Islet of Langerhans (tissue), 1 donor: ENCODE measurements at regions not wholly inside any gene's neighbourhood (a gene's known extent, or its start where the extent isn't known, plus 50 kb on each side); places are given as distances from the start of the nearest gene placed in this dataset.
A peak's percentile ranks its signal among the peaks of the same experiment; 100 is the strongest.

Experiments used
- FAIRE-seq: peaks from one replicate; lab custom pipeline; 2011; peaks lifted over from hg19 to GRCh38; lab: Jason Lieb, UNC

DNA sequence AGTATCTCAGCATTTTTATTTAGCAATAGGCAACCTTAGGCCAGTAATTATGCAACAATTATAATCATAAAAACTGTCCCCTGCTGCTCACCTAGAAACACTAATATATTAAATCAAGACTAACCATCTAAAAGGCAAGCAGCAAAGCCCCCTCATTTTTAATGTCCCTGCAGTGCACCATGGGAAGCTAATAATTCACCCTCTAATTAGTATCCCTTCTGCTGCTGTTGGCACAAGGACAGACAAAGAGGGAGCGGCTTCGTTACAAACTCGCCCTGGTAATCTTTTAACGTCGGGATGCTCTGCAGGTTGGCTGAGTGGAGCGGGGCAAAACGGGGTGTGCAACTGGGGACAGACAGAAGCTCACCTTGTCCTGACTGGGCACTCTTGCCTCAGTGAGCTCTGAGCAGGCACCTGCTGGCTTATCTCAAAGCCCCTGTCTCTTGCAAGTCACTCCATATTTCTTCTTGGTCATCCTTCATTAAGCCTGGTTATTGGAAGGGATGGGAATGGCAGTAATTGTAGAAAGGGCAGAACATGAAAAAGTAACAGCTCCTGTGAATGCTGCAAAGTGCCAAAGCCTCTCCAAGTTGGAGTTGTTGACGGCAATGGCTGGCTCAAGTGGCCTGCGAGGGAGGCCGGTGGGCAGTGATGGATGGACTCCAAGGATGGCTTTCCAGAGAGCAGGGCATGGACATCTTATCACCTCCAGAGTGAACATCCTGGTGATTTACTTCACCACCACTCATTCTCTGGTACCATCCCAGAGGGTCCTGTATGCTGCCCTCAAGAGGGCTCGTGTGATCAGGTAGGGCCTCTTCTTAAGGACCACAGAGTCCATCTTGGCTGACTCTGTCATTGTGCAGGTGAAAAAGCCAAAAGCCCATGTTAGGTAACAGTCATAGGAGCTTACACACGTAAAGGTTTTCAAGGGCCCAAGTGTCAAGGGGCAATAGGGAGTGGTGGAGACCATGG, 219.6 kb upstream of the N4BP1 start:
- FAIRE-seq: no peak

DNA sequence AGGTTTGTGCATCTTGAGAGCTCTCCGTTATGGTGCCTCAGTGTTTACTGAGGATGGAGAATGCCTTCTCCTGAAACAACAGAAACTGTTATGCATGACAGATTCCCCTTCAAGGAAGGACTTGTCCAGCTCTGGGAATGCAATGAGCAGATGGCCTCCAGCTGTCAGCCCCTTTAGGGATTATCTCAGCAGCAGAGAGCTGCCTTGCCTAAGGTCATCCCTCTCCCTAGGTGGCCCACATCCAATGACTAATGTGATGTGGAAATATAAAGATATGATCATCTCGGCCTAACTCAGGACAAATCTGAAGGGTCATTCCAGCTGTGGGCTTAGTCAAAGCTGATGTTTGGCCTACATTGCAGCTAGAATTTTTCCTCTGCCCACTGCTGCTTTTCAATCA, 214.3 kb upstream of the N4BP1 start:
- no peak for FAIRE-seq

DNA sequence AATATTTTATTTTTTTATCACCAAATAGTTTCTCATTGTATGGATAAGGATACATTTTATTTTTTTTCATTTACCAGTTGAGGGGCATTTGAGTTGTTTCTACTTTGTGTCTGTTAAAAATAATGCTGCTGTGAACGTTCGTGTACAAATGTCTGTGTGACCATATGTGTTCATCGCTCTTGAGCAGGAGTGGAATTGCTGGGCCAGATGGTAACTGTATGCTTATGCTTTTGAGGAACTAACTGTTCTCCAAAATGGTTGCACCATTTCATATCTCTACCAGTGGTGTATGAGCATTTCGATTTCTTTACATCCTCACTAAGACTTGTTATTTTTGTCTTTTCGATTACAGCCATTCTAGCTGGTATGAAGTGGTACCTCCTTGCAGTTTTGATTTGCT, 212.5 kb upstream of the N4BP1 start:
- FAIRE-seq: no peak

DNA sequence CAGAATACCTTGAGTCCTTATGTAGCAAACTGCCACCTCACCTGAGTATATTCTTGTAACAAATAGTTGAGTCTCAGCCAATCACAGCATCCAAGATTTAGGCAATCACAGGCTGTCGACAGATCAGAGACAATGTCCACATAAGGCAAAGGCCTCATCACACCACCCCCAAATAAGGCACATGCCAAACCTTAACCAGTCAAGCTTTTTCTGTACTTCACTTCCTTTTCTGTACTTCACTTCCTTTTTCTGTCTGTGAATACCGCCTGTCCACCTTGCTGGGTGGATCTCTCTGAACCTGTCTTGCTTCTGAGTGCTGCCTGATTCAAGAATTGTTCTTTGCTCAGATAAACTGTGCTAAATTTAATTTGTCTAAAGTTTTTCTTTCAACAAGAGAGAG, 210.4 kb upstream of the N4BP1 start:
- FAIRE-seq: no peak

DNA sequence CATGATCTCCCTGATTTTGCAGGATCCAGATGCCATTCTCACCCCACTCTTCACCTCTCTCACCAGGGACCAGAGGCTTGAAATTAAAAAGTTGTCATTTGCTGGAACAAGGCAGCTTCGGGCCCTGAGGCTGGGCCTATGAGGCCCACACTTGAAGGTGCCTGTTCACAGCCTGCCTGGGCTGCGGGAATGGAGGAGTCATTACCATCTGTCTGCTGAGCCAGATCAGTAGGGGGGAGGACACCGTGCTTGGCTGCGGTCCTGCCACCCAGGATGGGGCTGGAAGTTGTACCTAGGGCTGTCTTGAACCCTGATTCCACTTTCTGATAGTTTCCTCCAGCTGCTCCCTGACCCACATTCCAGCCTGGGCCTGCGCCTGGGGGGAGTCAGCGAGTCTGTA, 208.3 kb upstream of the N4BP1 start:
- FAIRE-seq: no peak

DNA sequence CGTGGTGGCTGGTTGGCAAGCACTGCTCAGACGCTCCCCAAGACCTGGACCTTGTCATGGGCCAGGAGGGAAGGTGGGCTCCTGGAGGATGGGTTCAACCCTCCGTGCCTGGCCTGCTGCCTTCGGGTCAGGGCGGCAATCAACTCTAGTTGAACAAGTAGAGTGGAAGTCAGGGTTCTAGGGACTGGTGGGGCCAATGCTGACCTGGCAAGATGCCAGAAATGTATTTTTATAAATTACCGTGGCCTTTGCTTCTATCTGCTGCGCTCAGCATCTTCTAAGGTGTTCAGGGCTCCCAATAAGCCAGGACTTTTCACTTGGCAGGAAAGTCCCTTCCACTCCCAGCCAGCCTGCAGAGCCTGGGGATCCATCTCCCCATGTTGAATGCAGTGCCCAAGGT, 207.1 kb upstream of the N4BP1 start:
- FAIRE-seq: no peak

DNA sequence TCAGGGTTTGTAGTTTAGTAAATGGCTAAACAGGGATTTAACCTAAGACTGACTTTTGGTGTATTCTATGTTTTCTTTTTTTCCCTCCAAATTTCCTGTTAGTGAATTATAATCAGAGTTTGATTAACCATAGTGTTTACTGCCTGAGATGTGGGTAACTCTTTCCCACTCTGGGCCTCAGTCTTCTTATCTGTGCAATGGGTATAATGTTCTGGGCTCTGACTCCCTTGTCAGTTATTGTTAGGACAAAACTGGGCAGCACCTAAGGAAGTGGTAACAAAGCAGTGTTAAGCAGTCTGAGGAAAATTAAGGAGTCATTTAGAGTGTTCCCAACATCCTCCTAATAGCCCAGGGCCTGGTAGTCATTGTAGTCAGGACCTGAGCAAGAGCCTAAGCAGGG, 206.4 kb upstream of the N4BP1 start:
- no peak for FAIRE-seq

DNA sequence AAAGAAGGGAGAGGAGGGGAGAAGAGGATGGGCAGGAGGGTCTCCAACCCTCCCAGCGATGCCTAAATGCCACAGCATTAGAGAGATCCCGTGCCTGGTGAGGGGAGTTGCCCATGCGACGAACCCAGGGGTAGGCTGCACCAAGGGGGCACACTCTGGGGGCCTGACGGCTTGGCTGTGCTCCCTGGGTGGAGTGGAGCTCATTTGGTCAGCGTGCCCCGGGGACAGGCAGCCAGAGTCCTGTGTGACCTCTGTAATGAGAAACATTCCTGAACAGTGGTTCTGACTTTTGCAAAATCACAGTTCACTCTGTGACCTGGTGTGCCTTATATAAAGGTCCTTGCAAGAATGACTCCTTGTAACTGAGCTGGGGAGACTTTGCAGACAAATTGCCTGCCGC, 205.0 kb upstream of the N4BP1 start:
- FAIRE-seq: no peak

DNA sequence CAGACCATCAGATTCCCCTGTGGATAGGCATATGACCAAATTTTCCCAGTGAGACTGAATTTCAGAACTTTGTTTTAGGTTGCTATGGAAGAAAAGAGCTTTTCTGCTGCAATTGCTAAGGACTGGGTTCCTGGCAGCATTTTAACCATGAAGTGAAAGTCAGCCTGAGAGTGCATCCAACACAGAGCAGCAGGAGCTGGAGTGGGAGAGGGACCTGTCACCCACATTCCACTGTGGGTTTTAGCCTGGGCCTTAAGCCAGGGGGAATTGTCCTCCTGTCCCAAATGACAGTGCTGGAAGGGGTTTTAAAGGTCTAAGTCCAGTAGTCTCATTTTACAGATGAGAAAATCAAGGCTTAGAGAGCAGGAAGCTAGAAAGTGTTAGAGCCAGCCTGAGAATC, 203.5 kb upstream of the N4BP1 start:
- no peak for FAIRE-seq

DNA sequence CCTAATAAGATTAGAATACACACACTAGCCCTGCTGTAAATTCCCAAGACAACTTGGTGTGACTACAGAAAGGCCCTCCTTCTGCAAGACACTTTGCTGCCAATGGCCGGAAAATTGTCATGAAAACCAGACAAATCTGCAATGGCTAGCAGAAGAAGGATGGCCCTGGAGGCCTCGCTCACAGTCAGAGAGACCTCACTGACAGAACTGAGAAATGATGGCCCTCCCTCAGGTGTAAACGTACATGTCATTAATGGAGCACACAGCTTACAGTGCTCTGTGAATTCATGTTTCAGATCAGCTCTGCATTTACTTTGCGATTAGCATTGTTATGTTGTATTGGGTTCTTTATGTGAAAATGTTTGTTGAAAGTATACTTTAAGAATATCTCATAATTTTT, 202.9 kb upstream of the N4BP1 start:
- no peak for FAIRE-seq

DNA sequence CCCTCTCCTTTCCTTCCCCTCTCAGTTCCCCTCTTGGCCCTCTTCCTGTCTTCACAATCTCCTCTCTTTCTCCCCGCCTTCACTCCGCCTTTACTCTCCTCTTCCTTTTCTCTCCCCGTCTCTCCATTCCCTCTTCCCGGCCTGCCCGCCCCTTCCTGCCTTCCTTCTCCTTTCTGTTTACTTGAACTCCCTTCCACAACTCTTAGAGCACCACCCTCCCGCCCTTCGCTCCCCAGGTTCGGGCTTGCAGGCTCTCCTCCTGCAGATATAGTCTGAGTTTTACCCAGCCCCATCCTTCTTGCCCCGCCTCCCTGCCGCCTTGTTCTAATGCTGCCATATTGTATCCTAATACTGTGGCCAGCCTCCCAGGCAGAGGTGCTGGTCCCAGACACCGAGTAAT, 201.5 kb upstream of the N4BP1 start:
- FAIRE-seq: no peak

DNA sequence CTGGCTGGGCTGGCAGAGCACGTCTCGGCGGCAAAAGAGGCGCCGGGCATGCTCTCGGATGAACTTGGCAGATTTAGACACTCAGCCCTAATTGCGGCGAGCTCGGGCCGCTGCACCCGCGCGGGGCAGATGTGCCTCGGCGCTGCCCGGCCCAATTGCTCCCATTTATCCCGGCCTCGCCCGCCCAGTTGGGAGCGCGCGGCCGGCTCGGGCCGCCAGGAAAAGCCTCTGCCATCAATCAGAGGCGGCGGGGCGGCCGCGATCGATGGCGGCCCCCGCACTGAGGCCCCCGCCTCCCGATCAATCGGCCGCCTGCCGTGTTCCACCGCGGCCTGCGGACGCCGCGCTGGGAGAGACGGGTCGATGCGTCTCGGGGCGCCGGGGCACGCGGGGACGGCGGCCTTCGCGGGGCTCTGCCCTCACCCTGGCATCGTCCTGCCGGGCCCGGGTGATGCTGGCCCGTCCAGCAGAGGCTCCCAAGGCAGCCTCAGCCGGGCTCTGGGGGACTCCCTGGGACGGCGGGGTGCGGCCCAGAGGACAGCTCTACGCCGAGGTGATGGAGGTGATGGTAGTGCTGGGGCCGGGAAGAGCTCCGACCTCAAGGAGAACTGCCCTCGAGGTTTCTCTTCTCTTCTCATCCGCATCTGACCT, 200.9 kb upstream of the N4BP1 start:
- FAIRE-seq: no peak

DNA sequence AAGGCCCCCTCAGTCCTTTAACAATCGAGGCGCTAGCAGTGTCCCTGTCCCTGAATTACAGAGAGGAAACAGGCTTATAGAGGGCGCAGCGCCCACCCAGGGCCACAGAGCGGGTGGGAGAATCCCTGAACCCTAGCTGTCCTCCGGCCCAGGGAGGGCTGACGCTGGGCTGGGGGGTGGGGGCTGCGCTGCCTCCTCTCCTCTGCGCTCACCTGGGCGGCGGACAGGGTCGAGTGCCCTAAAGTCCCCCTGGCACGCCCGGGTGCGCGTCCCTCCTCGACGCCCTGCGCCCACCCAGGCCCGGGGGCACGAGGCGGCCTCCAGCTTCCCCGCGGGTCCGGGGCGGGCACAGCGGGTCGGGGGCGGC, 200.4 kb upstream of the N4BP1 start:
- no peak for FAIRE-seq

DNA sequence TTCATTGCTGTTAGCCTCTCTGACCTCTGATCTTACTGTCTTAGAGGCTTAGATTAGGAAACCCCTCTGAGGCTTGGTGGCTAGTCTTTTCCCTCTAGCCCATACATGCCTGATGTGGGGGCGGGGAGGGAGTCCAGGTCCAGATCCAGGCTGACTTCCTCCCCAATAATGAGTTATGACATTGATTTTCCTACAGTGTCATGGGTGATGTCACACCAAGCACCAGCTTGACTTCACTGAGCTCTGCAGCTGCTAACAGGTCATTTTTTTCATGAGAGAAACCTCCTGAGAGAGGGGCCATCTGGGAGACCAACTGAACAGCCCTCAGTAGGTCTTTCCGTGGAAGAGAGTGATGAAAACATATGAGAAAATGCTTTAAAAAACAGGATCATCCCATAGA, 180.2 kb upstream of the N4BP1 start:
- no peak for FAIRE-seq

DNA sequence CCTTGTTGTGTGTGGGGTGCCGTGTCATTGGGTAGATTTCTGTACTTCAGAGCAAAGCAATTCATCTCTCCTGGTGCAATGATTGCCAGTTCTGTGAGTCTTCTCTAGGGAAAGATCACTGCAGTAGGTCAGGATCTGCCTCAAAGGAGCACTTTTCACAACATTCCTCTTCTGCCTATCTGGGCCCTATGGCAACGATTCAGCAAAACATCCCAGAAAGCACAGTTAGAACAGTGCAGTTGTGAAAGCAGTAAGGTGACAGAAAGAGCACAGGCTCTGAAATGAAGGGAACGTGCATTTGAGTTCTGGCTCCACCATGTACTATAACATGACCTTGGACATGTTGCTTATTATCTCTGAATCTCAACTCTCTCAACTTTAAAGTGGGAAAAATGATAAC, 178.5 kb upstream of the N4BP1 start:
- no peak for FAIRE-seq

DNA sequence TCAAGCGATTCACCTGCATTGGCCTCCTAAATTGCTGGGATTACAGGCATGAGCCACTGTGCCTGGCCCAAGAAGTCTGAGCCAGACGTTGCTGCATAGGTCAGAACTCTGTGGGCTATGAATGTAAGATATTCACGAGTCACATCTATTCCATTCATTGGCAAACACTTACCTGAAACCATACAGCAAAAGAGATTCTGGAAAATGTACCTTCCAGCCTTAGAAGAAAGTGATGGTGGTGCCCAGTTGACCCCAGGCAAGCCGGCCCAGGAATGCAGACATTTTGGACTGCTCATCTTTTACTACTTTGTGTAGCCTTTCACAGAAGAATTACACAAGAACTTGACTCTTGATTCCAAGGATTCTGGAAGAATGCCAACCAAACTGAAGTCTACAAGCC, 135.6 kb upstream of the N4BP1 start:
- FAIRE-seq: no peak

DNA sequence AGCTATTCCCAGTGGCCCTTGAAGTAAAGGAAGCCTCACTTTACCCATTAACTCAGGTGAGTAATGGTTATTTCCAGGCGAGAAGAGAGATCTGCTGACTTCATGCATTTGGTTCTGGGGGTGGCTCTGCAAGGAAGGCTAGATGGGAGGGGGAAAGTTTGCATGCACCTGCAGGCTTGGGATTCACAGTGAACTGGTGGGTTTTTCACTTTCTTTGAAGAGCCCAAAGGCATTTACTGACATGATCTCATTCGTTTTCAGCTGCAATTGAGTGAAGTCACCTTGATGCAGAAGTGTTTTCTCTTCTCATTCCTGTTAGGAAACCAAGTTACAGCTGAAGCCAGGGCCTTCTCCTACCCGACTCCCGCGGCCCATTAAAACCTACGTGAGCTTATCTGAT, 131.0 kb upstream of the N4BP1 start:
- FAIRE-seq: no peak

DNA sequence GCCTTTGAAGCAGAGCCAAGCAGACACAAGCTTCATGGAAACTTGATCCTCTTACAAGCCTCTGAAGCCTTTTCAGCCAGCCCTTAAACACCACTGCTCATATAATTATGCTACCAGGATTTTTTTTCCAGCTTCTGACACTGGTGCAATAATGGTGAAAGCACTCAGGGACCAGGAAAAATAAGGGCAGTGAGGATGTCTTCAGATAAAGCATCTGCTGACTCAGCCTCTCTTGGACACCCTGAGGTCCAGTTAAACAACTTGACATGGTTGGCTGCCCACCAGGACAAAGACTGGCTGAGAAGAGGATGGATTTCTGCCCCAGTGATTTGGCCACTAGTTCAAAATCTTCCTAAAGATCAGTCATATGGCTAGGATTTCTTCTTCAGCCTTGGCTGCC, 124.2 kb upstream of the N4BP1 start:
- no peak for FAIRE-seq

DNA sequence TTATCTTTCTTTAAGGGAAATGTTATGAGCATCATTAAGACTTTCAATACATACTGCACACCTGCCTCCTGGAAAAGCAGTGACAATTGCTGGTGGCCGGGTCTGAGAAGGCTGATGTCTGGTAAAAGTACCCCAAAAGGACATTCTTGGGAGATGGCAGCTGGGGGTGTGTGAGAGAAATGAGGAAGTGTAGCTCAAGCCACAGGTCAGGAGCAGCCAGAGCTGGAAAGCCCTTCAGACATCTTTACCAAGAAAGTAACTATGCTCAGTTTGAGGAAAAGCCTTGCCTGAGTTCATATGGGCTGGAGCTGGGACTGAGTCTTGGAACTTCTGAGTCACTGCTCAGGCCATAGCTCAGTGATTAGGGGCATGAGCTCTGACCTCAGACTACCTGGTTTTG, 94.7 kb upstream of the N4BP1 start:
- FAIRE-seq: no peak

DNA sequence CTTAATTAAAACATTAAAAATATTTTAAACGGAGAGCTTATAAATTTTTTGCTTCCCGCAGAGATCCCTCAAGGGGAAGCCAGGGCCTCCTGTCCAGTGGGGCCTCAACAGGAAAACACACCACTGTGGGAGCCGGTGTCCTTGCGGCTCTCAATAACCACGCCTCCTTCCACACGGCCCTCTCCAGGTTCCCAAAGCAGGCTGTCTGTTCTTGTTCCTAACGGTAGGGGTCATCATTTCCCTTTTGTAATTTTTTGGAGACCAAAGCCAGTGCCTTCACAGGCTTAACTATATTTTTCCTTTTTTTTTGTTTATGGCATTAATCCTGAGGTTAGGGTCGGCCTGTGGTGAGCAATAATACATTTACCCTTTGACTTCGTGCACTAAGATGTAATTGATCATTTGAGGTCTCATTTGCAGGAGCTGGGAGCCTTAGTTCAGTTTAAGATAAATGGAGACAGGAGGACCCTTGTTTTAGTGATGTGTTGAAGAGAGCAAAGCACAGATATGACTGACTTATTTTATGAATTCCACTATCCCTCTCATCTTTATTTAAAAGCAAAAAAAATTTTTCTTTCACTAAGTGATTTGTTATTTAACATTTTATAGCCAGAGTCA, 77.5 kb upstream of the N4BP1 start:
- peak; percentile 99 for FAIRE-seq

DNA sequence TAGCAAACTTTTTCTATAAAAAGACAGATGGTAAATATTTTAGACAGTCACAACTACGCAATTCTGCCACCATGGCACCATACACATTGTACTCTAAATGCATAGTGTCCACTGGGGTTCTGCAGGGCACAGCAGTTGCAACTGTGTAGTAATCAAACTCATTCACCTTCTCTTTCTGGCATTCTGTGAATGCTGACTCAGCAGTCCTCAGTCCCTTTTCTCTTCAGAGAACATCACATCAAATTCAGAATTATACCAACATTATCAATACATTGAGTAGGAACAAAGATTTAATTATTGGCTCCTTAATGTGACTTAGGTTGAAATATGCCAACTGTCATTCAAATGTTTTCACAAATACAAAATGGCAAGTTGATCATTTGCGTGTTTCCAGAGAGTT, 74.2 kb upstream of the N4BP1 start:
- no peak for FAIRE-seq

DNA sequence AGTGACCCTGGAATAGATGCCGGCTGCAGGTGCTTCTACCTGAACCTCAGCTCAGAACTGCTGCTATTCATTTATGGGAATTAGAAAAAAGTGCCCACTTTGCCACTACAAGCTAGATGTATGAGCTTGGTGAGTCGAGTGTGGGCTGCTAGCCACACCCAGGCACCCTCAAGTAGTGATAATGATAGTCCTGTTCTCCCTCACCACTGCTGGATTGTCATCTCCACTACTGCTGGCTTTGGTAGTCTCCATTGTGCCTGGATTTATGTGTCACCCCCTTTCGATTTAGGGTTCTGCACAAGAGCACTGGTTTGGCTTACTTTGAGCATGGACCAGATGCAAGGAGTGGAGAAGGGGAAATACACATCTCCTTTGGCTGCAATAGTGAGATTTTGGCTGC, 73.0 kb upstream of the N4BP1 start:
- FAIRE-seq: no peak

DNA sequence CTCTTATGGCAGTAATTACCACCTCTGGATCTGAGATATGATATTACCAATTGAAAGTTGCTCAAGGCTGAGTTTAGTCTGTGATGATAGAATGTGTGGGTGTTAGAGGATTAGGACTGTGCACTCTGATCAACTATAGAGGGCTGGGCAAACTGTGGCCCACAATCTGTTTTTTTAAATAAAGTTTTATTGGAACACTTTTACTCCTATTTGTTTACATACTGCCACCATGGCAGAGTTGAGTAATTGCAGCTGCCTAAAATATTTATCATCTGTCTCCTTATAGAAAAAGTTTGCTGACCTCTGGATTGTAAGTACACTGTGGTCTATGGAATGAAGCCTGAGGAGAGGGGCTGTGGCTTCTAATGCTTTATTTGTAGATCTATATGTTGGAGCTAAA, 71.5 kb upstream of the N4BP1 start:
- FAIRE-seq: no peak

DNA sequence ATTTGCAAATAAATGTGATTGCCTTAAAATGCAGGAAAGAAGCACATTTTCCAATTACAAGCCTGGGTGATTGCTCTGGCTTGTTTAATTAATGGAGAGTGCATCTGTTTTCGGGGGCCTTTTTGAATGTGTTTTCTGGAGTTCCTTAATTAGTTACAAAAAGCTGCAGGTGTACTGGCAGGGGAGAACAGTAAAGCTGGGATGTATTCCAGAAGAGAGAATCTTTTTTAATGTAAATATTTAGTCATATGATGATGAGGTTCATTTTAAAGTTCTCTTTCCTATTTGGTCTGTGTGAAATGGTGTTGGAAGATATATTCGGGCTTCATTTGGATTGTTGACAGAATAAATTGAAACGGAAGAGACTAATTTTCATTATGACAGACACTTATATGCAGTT, 70.9 kb upstream of the N4BP1 start:
- no peak for FAIRE-seq
